ENCODE measurements at regions not wholly inside any gene's neighbourhood (a gene's known extent, or its start where the extent isn't known, plus 50 kb on each side); places are given as distances from the start of the nearest gene placed in this dataset.

- intact Hi-C loops (cut with DNase I; ENCODE audit: low total_unique reads): no loop called here
- Histone ChIP-seq H3K9me3 (no peaks in the 10 kb centered on the region), H3K36me3 (no peaks in the 10 kb centered on the region), H3K27me3 (replicated peaks in 1 of 7) (no peaks in the 10 kb centered on the region), H3K4me1 (no peaks in the 10 kb centered on the region), H3K4me3 (no peak overlapping the region), H3K27ac (no peak overlapping the region)
- DNase-seq: no peak
- 81 to 100% (median 93%) methylated on average over 1 of the region's 1 CpG for WGBS, 5 donors
- TF ChIP-seq CTCF (IDR thresholded peaks at IDR 0.05 in 8 of 11, conservative IDR thresholded peaks at IDR 0.05 in 3 of 11) (no peak), POLR2AphosphoS5 (IDR thresholded peaks at IDR 0.05) (no peak), POLR2A (IDR thresholded peaks at IDR 0.05) (no peak)
These were observed 72.4 kb upstream of the SGO1 start for GRCh38 chr3:20258371-20258770.

GRCh38 chr3:20256144-20256543, 70.1 kb upstream of the SGO1 start:
- Histone ChIP-seq H3K4me1 (no peaks in the 10 kb centered on the region), H3K27ac (no peak overlapping the region), H3K36me3 (no peaks in the 10 kb centered on the region), H3K9me3 (no peaks in the 10 kb centered on the region), H3K27me3 (replicated peaks in 1 of 7) (no peaks in the 10 kb centered on the region), H3K4me3 (no peak overlapping the region)
- no peak for TF ChIP-seq POLR2A (IDR thresholded peaks at IDR 0.05)
- no peak for TF ChIP-seq CTCF (IDR thresholded peaks at IDR 0.05 in 8 of 11, conservative IDR thresholded peaks at IDR 0.05 in 3 of 11)
- no peak for TF ChIP-seq POLR2AphosphoS5 (IDR thresholded peaks at IDR 0.05)
- intact Hi-C loops (cut with DNase I; ENCODE audit: low total_unique reads): no loop called here
- WGBS, 5 donors: 47 to 62% (median 54%) methylated on average over 3 of the region's 3 CpGs
- no peak for DNase-seq

- Histone ChIP-seq H3K27me3 (replicated peaks in 1 of 7) (no peaks in the 10 kb centered on the region), H3K4me3 (no peak overlapping the region), H3K4me1 (no peaks in the 10 kb centered on the region), H3K27ac (no peak overlapping the region), H3K36me3 (no peaks in the 10 kb centered on the region), H3K9me3 (no peaks in the 10 kb centered on the region)
- intact Hi-C loops (cut with DNase I; ENCODE audit: low total_unique reads): no loop called here
- no peak for TF ChIP-seq POLR2A (IDR thresholded peaks at IDR 0.05)
- 87 to 93% (median 89%) methylated on average over 17 to 18 of the region's 18 CpGs for WGBS, 5 donors
- DNase-seq: no peak
These were observed 68.5 kb upstream of the SGO1 start for GRCh38 chr3:20254268-20255117.

- 91 to 100% (median 92%) methylated on average over 1 of the region's 1 CpG for WGBS, 5 donors
- H3K4me3 ChIP-seq: no peak overlapping the region
- no peak for DNase-seq
- intact Hi-C loops (cut with DNase I; ENCODE audit: low total_unique reads): no loop called here
- H3K27ac ChIP-seq: no peak overlapping the region
- TF ChIP-seq POLR2AphosphoS5 (IDR thresholded peaks at IDR 0.05): no peak
- no peak for TF ChIP-seq CTCF (IDR thresholded peaks at IDR 0.05 in 8 of 11, conservative IDR thresholded peaks at IDR 0.05 in 3 of 11)
- no peak for TF ChIP-seq POLR2A (IDR thresholded peaks at IDR 0.05)
- no peaks in the 10 kb centered on the region for H3K27me3 ChIP-seq (replicated peaks in 1 of 7)
- H3K4me1 ChIP-seq: no peaks in the 10 kb centered on the region
- H3K36me3 ChIP-seq: no peaks in the 10 kb centered on the region
- H3K9me3 ChIP-seq: peaks cover 0 to 13% (median 0%) of the 10 kb centered on the region in 8 donors
These were observed 64.8 kb upstream of the SGO1 start for GRCh38 chr3:20250786-20251185.

Data from spleen (tissue), 11 donors.